ENCODE measurements at regions not wholly inside any gene's neighbourhood (a gene's known extent, or its start where the extent isn't known, plus 50 kb on each side); places are given as distances from the start of the nearest gene placed in this dataset.

DNA sequence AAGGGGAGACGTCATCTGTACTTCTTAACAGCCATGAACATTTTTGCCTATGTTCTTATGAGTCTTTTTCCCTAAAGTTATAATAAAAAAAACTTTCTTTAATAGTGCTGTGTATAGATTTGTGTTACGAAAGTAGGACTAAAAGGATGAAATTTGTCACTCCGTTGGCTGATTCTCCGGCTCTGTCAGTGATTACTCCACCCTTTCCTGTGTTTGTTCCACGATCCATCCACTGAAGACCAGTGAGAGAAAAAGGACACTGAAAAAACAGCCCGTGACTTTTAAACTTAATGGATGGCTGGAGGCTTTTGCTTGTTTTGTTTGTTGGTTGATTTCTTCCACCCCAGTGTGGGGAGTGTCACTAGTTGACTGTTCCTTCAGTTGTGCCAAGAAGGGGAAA, 232.0 kb upstream of the NOX3 start:
- TF ChIP-seq, protein P1, sequence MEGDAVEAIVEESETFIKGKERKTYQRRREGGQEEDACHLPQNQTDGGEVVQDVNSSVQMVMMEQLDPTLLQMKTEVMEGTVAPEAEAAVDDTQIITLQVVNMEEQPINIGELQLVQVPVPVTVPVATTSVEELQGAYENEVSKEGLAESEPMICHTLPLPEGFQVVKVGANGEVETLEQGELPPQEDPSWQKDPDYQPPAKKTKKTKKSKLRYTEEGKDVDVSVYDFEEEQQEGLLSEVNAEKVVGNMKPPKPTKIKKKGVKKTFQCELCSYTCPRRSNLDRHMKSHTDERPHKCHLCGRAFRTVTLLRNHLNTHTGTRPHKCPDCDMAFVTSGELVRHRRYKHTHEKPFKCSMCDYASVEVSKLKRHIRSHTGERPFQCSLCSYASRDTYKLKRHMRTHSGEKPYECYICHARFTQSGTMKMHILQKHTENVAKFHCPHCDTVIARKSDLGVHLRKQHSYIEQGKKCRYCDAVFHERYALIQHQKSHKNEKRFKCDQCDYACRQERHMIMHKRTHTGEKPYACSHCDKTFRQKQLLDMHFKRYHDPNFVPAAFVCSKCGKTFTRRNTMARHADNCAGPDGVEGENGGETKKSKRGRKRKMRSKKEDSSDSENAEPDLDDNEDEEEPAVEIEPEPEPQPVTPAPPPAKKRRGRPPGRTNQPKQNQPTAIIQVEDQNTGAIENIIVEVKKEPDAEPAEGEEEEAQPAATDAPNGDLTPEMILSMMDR (optimal IDR thresholded peaks at IDR 0.05 in 1 of 3, IDR thresholded peaks at IDR 0.05 in 1 of 3, conservative IDR thresholded peaks at IDR 0.05 in 1 of 3; ENCODE audit: extremely low read depth in 1 of 3, insufficient read depth in 2 of 3, low read length in 3 of 3), result no peak
- TF ChIP-seq EZH2 (IDR thresholded peaks at IDR 0.05; ENCODE audit: low read length), result no peak

Measured in keratinocyte (primary cell).